LNCaP clone FGC (cell line): ENCODE measurements at regions not wholly inside any gene's neighbourhood (a gene's known extent, or its start where the extent isn't known, plus 50 kb on each side); places are given as distances from the start of the nearest gene placed in this dataset.
A peak's percentile ranks its signal among the peaks of the same experiment; 100 is the strongest.

ENCODE experiments used
- DNase-seq: peaks from one replicate; pipeline ENCODE4 v3.0.0-alpha.2; 2011; ENCODE audit warnings: low read depth
- H3K4me3 ChIP-seq: 2 replicates; pipeline ENCODE4 v1.5.1; 2011; ENCODE audit warnings: mild to moderate bottlenecking, low read depth, low read length, control low read depth
- TF ChIP-seq, protein P1 (sequence below): IDR thresholded peaks from 2 replicates; pipeline ENCODE4 v1.5.1; 2012; ENCODE audit warnings: mild to moderate bottlenecking; ENCODE audit not compliant: control insufficient read depth, insufficient read depth; ENCODE audit errors: extremely low read depth

DNA sequence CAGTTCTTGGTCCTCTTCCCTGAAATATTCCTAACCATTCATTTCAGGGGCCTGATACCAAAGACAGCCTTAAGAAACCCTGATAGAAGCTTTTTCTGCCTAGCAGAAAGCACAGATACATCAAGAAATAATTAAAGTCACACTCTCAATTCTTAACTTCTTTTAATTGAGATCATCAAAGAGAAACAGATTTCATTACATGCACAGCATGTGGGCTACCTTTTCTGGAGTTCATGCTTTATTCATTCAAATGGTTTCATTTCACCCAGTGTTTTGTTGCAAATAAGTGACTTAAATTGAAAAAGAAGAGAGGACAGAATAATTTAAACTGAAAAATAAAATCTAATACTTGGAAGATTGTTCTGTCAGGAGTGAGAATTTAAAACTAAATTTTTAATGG is 192.6 kb upstream of the GGTLC1 start:
- no peak overlapping the region for H3K4me3 ChIP-seq
- no peak for DNase-seq
- TF ChIP-seq, protein P1, sequence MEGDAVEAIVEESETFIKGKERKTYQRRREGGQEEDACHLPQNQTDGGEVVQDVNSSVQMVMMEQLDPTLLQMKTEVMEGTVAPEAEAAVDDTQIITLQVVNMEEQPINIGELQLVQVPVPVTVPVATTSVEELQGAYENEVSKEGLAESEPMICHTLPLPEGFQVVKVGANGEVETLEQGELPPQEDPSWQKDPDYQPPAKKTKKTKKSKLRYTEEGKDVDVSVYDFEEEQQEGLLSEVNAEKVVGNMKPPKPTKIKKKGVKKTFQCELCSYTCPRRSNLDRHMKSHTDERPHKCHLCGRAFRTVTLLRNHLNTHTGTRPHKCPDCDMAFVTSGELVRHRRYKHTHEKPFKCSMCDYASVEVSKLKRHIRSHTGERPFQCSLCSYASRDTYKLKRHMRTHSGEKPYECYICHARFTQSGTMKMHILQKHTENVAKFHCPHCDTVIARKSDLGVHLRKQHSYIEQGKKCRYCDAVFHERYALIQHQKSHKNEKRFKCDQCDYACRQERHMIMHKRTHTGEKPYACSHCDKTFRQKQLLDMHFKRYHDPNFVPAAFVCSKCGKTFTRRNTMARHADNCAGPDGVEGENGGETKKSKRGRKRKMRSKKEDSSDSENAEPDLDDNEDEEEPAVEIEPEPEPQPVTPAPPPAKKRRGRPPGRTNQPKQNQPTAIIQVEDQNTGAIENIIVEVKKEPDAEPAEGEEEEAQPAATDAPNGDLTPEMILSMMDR = no peak

DNA sequence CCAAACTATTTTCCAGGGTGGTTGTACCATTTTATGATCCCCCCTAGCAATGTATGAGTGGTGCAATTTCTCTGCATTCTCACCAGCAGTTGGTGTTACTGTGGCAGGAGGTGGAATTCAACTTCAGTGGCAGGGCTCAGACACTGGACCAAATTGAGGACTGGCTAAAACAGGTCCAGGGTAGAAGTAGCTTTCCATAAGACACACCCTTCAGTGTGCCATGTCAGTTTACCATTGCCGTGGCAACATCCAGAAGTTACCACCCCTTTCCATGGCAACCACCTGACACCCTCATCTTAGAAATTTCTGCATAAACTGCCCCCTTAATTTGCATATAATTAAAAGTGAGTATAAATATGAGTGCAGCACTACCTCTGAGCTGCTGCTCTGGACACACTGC is 180.7 kb upstream of the GGTLC1 start:
- TF ChIP-seq, protein P1 = no peak

GRCh38 chr20:24166412-24166811 is 177.8 kb upstream of the GGTLC1 start:
- H3K4me3 ChIP-seq = no peak overlapping the region
- TF ChIP-seq, protein P1 = no peak
- DNase-seq = no peak

More for the DNA sequence above, 180.7 kb upstream of the GGTLC1 start:
- no peak overlapping the region for H3K4me3 ChIP-seq
- DNase-seq = no peak

- DNase-seq = no peak
- no peak overlapping the region for H3K4me3 ChIP-seq
- TF ChIP-seq, protein P1 = no peak
Measured at GRCh38 chr20:24166123-24166381, 177.5 kb upstream of the GGTLC1 start.

DNA sequence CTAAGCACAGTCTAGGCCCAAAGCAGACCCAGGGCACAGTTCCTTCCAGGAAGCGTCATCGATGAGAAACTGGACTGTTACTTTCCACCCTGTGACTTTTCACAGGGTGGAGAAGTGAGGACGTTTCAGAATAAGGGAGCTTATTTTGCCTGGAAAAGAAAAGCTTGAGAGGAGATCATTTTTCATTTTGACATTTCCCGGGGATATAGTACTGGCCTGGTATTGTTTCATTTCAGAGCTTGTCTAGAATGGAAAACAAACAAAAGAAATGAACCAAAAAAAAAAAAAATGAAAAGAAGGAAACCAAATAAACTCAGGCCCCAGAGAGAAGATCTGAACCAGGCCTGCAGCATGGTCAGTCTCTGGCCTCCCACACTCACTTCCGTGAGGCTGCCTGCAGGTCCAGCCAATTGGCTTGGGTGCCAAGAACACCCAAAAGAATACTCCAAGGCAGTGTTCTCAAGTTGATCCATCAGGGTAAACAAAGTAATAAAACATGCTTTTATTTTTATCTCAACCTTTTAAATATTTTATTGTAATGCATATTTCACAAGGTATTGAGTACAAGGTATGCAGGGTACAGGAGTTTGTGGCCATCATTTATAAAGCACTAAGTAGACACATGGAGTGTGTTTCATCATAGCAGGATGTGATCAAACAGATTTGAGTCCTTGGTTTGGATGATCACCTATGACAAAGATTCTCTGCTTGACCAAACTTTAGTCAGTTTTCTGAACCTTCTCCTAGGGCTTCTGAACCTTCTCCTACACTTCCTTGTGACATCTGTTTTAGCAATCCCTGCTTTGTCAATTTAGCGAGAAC is 176.9 kb upstream of the GGTLC1 start:
- no peak overlapping the region for H3K4me3 ChIP-seq
- TF ChIP-seq, protein P1 = no peak
- DNase-seq = peak; percentile 72

DNA sequence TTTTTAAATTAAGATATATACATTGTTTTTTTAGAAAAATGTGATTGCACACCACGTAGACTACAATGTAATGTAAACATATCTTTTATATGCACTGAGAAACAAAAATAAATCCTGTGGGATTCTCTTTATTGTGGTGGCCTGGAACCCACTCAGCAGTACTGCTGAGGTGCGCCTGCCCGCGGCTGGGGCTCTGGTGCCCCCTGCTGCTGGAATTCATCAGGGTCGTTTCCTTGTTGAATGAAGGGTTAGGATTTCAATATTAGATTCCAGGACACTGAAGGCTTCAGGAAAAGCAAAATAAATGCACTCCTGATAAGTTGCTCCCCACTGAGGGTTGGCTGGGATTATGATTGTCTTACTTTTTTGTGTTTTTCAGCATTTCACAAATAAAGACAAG is 175.8 kb upstream of the GGTLC1 start:
- no peak for DNase-seq
- TF ChIP-seq, protein P1 = no peak

DNA sequence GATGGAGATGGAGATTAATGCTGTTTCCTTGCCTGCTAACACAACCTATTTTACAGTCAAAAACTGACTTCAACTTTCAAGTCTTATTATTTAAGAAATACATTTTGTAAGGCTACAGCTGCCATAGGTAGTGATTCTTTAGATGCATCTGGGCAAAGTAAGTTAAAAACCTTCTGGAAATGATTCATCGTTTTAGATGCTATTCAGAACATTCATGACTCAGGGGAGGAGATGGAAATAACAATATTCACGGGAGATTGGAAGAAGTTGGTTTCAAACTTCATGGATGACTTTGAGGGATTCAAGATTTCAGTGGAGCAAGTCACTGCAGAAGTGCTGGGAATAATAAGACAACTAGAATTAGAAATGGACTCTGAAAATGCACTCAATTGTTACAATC is 174.9 kb upstream of the GGTLC1 start:
- no peak for DNase-seq
- no peak overlapping the region for H3K4me3 ChIP-seq
- TF ChIP-seq, protein P1 = no peak

More for the DNA sequence above, 175.8 kb upstream of the GGTLC1 start:
- H3K4me3 ChIP-seq = no peak overlapping the region
